ENCODE measurements at regions not wholly inside any gene's neighbourhood (a gene's known extent, or its start where the extent isn't known, plus 50 kb on each side); places are given as distances from the start of the nearest gene placed in this dataset.
"Not testable (repeated sequence)": the region's sequence is repeated elsewhere in the genome, so short reads cannot be mapped to it uniquely, and the experiment has no call there.

DNA sequence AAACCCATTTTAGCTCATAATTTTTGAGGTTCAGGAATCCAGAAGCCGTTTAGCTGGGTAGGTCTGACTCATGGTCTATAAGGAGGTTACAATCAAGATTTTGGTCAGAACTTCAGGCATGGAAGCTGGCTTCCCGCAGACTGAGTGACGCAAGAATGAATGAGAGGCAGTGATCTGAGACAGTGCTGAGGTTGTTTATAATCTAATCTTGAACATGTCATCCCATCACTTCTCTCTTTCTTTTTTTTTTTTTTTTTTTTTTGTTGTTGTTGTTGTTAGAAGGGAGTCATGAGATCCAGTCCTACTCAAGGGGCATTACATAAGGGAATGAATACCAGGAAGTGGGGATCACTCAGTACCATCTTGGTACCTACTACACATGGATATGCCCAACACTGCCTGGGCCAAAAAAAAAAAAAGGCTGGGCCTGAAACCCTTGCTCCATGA is 217.4 kb downstream of the DLEU7 start:
- H3K4me1 ChIP-seq = peaks cover 0 to 2% (median 0%) of the 10 kb centered on the region in 6 donors
- DNase-seq = no peak
- no peaks in the 10 kb centered on the region for H3K27me3 ChIP-seq (replicated peaks in 1 of 7)
- no peaks in the 10 kb centered on the region for H3K36me3 ChIP-seq
- TF ChIP-seq POLR2AphosphoS5 (IDR thresholded peaks at IDR 0.05) (no peak), POLR2A (IDR thresholded peaks at IDR 0.05) (no peak)
- TF ChIP-seq, protein P1, sequence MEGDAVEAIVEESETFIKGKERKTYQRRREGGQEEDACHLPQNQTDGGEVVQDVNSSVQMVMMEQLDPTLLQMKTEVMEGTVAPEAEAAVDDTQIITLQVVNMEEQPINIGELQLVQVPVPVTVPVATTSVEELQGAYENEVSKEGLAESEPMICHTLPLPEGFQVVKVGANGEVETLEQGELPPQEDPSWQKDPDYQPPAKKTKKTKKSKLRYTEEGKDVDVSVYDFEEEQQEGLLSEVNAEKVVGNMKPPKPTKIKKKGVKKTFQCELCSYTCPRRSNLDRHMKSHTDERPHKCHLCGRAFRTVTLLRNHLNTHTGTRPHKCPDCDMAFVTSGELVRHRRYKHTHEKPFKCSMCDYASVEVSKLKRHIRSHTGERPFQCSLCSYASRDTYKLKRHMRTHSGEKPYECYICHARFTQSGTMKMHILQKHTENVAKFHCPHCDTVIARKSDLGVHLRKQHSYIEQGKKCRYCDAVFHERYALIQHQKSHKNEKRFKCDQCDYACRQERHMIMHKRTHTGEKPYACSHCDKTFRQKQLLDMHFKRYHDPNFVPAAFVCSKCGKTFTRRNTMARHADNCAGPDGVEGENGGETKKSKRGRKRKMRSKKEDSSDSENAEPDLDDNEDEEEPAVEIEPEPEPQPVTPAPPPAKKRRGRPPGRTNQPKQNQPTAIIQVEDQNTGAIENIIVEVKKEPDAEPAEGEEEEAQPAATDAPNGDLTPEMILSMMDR (IDR thresholded peaks at IDR 0.05 in 8 of 11, conservative IDR thresholded peaks at IDR 0.05 in 3 of 11) = no peak
- WGBS, 5 donors = 69 to 88% (median 82%) methylated on average over 3 of the region's 3 CpGs
- no peaks in the 10 kb centered on the region for H3K9me3 ChIP-seq
- no peak overlapping the region for H3K4me3 ChIP-seq
- no peak overlapping the region for H3K27ac ChIP-seq
- intact Hi-C loops (cut with DNase I; ENCODE audit: low total_unique reads) = no loop called here

DNA sequence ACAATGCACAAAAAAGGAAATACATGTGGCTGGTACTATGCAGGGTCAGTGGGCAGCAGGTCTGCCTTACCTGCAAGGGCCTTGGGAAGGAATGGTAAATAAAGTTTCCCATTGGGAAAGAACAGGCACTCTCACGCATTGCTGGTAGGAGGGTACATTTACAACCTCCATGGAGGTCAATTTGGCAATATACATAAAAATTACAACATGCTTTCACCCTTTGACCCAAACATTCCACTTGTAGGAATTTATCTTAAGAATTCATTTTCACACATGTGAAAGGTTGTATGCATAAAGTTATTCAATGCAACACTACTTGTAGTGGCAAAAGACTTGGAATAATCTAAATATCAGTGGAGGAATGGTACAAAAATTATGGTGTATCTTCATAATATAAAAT is 216.4 kb downstream of the DLEU7 start:
- no peaks in the 10 kb centered on the region for H3K9me3 ChIP-seq
- peaks cover 0 to 2% (median 0%) of the 10 kb centered on the region in 6 donors for H3K4me1 ChIP-seq
- TF ChIP-seq, protein P1 (IDR thresholded peaks at IDR 0.05 in 8 of 11, conservative IDR thresholded peaks at IDR 0.05 in 3 of 11) = no peak
- no peak for TF ChIP-seq POLR2AphosphoS5 (IDR thresholded peaks at IDR 0.05)
- no peak for TF ChIP-seq POLR2A (IDR thresholded peaks at IDR 0.05)
- intact Hi-C loops (cut with DNase I; ENCODE audit: low total_unique reads) = no loop called here
- no peak overlapping the region for H3K27ac ChIP-seq
- 71 to 100% (median 87%) methylated on average over 1 of the region's 1 CpG for whole genome bisulfite sequencing, 5 donors
- H3K27me3 ChIP-seq (replicated peaks in 1 of 7) = no peaks in the 10 kb centered on the region
- H3K4me3 ChIP-seq = no peak overlapping the region
- no peaks in the 10 kb centered on the region for H3K36me3 ChIP-seq
- no peak for DNase-seq

DNA sequence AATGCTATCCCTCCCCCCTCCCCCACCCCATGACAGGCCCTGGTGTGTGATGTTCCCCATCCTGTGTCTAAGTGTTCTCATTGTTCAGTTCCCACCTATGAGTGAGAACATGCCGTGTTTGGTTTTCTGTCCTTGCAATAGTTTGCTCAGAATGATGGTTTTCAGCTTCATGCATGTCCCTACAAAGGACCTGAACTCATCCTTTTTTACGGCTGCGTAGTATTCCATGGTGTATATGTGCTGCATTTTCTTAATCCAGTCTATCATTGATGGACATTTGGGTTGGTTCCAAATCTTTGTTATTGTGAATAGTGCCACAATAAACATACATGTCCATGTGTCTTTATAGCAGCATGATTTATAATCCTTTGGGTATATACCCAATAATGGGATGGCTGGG is 215.0 kb downstream of the DLEU7 start:
- H3K27me3 ChIP-seq (replicated peaks in 1 of 7); intact Hi-C loops (cut with DNase I; ENCODE audit: low total_unique reads); DNase-seq; H3K4me1 ChIP-seq; H3K36me3 ChIP-seq; H3K4me3 ChIP-seq; H3K9me3 ChIP-seq; H3K27ac ChIP-seq: not testable (repeated sequence)
- 91 to 98% (median 96%) methylated on average over 3 of the region's 3 CpGs for WGBS, 5 donors

DNA sequence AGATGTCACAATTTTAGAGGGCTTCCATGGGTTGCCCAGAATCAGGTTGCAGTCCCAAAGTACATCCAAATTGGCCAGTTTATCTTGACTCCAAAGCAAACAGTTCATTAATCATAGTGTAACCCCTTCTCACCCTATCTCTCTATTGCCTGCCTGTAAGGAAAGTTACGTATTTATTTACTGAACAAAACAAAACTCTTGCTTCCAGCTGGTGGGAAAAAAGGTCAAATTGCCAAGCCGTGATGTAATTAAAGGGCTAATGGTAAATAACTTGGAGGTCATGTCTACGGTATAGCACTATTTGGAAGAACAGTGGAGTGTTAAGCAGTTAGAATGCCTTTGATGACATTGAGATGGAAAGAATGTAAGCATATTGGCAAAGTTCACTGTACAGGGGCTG is 214.0 kb downstream of the DLEU7 start:
- 85 to 92% (median 92%) methylated on average over 3 of the region's 3 CpGs for WGBS, 5 donors
- DNase-seq = no peak
- Histone ChIP-seq H3K27ac (peak overlapping the region in 3 of 8 donors; percentile 10 to 57 (median 52)), H3K4me3 (no peak overlapping the region), H3K36me3 (no peaks in the 10 kb centered on the region), H3K27me3 (replicated peaks in 1 of 7) (no peaks in the 10 kb centered on the region), H3K4me1 (peaks cover 0 to 7% (median 0%) of the 10 kb centered on the region in 6 donors), H3K9me3 (no peaks in the 10 kb centered on the region)
- intact Hi-C loops (cut with DNase I; ENCODE audit: low total_unique reads) = no loop called here
- no peak for TF ChIP-seq POLR2AphosphoS5 (IDR thresholded peaks at IDR 0.05)
- TF ChIP-seq, protein P1 (IDR thresholded peaks at IDR 0.05 in 8 of 11, conservative IDR thresholded peaks at IDR 0.05 in 3 of 11) = no peak
- no peak for TF ChIP-seq POLR2A (IDR thresholded peaks at IDR 0.05)

DNA sequence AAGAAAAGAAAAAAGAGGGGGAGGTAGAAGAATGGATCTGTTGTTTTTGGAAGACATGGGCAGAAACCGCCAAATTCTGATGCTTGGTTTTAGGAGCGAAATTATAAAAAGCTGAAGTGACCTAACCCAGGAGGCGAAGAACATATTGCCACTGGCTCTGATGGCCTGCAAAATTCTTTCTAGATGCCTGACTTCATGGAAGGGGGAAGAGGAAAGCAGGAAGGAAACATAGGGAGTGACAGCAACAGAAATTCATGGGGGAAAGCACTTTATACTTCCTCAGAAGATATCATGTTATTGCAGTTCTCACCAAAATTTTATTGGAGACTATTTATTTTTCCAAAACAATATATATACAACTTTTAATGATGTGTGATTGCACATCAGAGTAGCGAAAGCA is 213.5 kb downstream of the DLEU7 start:
- Histone ChIP-seq H3K27me3 (replicated peaks in 1 of 7) (no peaks in the 10 kb centered on the region), H3K36me3 (no peaks in the 10 kb centered on the region), H3K4me1 (peaks cover 0 to 12% (median 2%) of the 10 kb centered on the region in 6 donors), H3K27ac (peak overlapping the region in 3 of 8 donors; percentile 10 to 57 (median 52)), H3K9me3 (no peaks in the 10 kb centered on the region), H3K4me3 (no peak overlapping the region)
- DNase-seq = no peak
- intact Hi-C loops (cut with DNase I; ENCODE audit: low total_unique reads) = no loop called here
- WGBS, 5 donors = 86 to 94% (median 91%) methylated on average over 4 of the region's 4 CpGs
- TF ChIP-seq, protein P1 (IDR thresholded peaks at IDR 0.05 in 8 of 11, conservative IDR thresholded peaks at IDR 0.05 in 3 of 11) = no peak
- TF ChIP-seq POLR2A (IDR thresholded peaks at IDR 0.05) = no peak
- TF ChIP-seq POLR2AphosphoS5 (IDR thresholded peaks at IDR 0.05) = no peak
